Anterior cingulate cortex (tissue), 58 donors: ENCODE measurements at regions not wholly inside any gene's neighbourhood (a gene's known extent, or its start where the extent isn't known, plus 50 kb on each side); places are given as distances from the start of the nearest gene placed in this dataset.

Experiments used
- DNase-seq, 58 donors: peaks; one replicate each; lab custom pipeline; 2025; lab: John Stamatoyannopoulos, UW

- DNase-seq, result no peak
Observed at GRCh38 chr5:109944461-109944860, 254.7 kb downstream of the MAN2A1 start.

DNA sequence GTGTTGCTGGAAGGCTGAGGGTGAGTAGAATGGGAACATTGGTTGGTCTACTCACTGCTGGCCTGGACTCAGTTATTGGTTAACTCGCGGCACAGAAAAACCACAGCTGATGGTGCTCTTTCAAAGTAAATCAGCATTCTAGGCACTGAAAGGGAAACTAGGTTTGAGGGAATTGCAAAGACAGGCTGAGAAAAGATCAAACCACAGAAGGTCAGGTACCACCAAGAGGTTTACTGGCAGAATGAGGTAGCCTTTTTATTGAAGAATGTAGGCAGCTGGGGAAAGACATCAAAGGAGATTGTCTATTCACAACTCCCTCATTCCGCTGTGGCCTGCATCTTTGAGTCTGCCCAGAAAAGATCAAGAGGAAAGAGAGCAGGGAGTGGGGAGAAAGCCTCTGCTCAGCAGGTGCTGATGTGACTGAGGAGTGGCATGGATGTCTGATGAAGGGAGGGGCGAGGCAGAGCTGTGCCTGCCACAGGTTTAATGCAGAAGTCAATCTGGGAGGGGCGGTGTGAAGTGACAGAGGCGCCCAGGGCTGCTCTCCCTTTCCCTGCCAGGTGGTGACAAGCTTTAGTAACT, 255.5 kb downstream of the MAN2A1 start:
- no peak for DNase-seq

DNA sequence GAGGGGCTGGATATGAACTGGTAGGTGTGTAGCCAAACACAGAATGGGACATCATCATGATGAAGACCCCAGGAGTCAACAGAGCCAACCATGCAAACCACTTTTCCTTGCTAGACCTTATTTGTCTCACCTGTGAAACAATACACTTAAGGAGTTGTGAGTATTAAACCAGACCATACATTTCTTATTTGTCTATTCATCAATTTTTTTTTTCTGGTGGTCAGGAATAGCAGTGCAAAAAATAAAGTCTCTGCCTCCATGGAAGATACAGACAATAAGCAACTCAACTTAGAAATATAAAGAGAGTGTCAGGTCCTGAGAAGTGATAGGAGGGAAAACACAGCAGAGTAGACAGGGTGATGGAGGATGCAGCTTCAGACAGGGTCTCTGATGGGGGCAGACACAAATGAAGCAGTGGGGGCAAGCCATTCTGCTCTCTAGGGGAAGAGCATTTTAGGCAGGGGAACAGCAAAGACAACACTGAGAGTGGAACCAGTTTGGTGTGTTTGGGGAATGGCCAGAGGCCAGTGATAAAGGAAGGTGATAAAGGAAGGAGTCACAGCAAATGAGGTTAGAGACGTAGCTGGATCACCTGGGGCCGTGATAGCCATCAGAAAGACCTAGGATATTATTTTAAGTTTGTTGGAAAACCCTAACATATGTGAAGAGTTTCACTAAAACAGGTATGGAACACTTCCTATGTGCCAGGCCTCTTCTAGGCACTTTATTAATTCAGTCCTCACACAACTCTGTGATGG, 256.2 kb downstream of the MAN2A1 start:
- DNase-seq, result no peak

GRCh38 chr5:109946610-109947009, 256.9 kb downstream of the MAN2A1 start:
- no peak for DNase-seq

- no peak for DNase-seq
Observed at GRCh38 chr5:109947667-109948066, 257.9 kb downstream of the MAN2A1 start.

DNA sequence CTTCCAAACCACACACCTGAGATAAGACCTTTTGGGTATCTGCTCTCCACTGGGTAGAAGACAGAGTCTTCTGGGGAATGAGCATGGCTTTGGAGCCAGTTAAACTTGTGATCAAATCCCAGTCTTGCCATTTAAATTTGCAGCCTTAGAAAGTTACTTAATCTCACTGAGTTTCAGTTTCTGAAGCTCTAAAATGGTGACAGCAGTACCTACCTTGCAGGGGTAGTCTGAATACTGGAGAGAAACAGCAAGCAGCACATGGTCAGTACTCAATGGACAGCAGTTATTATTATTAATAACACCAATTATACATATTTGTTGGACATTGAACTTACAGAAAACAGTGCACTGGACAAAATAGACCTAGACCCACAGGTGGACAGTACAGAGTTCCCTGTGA, 260.9 kb downstream of the MAN2A1 start:
- DNase-seq, result no peak

- DNase-seq, result no peak
Observed at GRCh38 chr5:109951348-109951747, 261.6 kb downstream of the MAN2A1 start.

DNA sequence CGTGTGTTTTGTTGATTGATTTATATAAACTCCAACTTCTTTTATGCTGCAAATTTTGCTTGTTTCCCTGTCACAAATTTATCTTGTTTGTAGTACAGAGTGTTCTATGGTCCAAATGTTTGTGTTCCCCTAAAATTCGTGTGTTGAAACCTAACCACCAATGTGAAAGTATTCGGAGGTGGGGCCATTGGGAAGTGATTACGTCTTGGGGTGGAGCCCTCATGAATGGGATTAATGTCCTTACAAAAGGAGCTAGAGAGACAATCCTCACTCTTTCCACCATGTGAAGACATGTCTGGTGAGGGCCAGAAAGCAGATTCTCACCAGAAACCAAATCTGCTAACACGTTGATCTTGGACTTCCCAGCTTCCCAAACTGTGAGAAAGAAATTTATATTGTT, 262.0 kb downstream of the MAN2A1 start:
- no peak for DNase-seq

- DNase-seq, result peak in 1 of 58 donors; percentile 9
Observed at GRCh38 chr5:109953761-109954160, 264.0 kb downstream of the MAN2A1 start.

DNA sequence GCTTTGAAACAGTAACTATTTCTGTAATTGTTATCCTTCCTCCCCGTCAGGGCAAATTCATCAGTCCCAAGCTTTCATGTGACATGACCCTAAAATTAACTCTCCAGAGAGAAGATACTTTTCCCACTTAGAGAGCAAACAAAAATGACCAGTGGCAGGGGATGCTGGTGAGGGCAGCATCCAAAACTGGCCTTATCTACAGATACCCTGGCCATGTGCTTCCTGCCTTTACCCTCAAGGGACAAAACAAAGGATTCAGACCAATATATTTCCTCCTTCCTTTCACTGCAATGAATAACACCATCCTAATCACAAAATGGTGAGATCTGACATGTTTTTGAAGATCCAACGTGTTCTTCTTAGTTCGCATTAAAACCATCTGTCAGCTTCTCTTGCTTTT, 267.2 kb downstream of the MAN2A1 start:
- no peak for DNase-seq

GRCh38 chr5:109958082-109958481, 268.4 kb downstream of the MAN2A1 start:
- DNase-seq, result no peak

DNA sequence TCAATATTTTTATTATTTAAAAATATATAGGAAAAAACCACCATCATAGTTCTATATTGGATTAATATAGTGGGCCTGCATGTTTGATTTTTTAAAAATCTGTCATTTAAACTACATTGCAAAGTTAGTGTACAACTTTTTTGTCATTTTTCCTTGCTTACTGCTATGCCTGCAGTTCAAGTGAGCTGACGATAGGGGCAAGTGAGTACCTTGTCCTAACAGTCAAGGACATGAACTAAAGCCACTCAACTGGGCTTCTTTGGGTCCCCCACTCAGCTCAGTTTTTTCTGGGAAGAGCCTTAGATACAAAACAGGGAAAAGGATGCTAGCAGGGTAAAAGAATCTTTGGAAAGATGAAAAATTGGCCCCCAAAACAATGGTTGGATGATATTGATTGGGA, 269.9 kb downstream of the MAN2A1 start:
- no peak for DNase-seq

- DNase-seq, result no peak
Observed at GRCh38 chr5:109961751-109962150, 272.0 kb downstream of the MAN2A1 start.

DNA sequence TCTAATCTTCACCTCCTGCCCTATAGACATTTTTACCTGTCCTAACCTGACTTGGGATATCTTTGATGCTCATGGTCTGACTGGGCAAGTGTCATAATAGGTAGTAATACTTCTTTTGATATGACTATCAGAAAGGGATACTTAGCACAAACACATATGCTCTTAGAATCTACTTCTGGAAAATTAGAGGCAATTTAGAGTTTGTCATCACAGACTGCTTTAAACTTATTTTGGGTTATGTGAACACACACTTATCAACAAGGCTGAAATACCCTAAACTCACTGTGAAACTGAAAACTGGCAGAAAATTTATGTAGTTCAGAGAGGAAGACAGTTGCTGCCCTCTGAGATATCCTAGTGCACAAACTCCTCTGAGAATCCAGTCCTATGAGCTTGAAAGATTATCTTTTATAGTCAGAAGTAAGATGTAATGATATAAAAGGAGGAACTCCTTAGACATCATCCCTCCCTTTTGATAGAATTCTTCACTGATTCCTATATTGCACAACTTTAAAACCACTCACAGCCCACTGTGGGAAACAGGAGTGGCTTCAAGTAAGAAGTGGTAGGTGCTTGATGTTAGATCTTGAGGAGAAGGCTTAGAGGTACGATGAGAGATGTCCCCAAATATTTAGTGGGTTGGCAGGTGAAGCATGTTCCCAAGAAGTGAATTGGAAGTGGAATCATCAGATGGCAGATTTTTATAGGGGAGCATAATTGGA, 273.3 kb downstream of the MAN2A1 start:
- DNase-seq, result no peak

- DNase-seq, result no peak
Observed at GRCh38 chr5:109964136-109964535, 274.4 kb downstream of the MAN2A1 start.

DNA sequence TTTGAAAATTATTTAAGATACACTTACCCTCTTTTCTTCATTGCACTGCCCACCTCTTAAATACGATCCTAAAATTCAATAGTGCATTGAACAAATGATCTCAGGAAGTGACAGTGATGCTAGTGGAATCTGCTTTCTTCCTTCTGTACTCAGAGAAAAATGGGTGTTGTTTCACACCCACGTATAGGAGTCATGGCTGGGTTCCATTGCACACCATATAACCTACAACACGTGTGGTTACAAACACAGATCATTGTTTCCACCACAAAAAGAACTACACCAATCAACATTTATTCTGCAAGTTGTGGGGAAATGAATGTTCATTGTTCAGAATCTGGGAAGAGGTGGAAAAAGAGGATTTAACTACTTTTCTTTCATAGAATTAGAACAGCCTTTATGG, 275.9 kb downstream of the MAN2A1 start:
- DNase-seq, result no peak

- no peak for DNase-seq
Observed at GRCh38 chr5:109971968-109972367, 282.2 kb downstream of the MAN2A1 start.

DNA sequence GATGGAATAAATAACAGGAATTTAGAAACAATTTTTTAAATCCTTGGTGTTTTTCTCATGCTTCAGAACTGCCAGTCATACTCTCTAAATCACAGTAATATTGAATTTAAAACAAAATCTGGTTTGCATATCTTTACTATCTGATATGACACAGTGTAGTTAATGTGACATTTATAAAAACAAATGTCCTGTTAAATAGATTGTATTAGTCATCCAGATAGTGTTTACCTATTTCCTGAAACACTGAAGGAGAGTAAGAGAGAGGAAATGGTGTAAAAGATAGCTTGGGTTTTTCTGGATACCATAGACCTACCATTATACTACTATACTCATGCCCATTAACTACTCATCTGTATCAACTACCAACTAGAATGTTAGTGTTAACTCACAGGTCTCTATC, 292.3 kb downstream of the MAN2A1 start:
- no peak for DNase-seq

GRCh38 chr5:109982966-109983534, 293.3 kb downstream of the MAN2A1 start:
- DNase-seq, result no peak

DNA sequence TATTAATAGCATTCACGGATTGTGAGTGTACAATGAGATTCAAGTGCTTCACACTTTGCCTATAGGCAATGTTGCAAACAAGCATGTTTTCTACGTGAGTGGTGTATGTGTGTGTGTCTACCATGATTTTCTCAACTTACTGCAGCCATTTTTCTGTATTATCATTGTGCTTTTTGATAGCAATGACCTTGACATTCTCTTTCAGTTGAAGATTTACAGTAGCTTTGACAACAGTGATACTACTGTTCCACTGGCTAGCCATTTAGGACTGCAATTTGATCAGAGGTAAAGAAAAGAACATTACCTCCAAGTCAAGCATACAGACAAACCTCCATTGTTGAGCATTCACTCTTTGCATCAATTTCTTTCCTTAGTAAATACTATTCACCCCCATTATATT, 297.0 kb downstream of the MAN2A1 start:
- DNase-seq, result no peak

GRCh38 chr5:109987355-109987754, 297.6 kb downstream of the MAN2A1 start:
- DNase-seq, result no peak
